ENCODE measurements at regions not wholly inside any gene's neighbourhood (a gene's known extent, or its start where the extent isn't known, plus 50 kb on each side); places are given as distances from the start of the nearest gene placed in this dataset.
"Not testable (repeated sequence)": the region's sequence is repeated elsewhere in the genome, so short reads cannot be mapped to it uniquely, and the experiment has no call there.

GRCh38 chr11:16605894-16606783 is 132.3 kb upstream of the C11orf58 start:
- DNase-seq = peak; percentile 68

DNA sequence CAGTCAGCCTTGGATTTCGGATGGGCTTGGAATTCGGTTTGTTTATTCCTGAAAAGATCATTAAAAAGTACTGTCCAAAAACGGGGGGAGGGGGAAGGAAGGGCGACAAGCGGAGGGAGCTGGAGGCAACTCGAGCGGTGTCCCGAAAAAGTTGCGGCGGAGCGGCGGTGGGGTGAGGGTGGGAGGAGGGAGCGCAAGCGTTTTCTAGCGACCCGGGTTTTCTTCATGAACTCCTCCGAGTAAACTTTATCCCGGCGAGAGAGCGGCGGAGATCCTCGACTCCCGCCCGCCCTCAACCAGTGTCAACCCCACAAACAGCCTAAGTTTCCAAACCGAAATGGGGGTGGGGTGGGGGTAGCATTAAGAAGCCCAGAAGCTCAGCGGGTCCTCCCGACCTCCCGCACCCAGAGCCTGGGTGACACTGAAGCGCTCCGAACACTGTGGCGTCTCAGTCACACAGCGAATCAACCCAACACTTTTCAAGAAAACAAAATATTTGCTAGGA is 133.0 kb upstream of the C11orf58 start:
- no peak for DNase-seq

DNA sequence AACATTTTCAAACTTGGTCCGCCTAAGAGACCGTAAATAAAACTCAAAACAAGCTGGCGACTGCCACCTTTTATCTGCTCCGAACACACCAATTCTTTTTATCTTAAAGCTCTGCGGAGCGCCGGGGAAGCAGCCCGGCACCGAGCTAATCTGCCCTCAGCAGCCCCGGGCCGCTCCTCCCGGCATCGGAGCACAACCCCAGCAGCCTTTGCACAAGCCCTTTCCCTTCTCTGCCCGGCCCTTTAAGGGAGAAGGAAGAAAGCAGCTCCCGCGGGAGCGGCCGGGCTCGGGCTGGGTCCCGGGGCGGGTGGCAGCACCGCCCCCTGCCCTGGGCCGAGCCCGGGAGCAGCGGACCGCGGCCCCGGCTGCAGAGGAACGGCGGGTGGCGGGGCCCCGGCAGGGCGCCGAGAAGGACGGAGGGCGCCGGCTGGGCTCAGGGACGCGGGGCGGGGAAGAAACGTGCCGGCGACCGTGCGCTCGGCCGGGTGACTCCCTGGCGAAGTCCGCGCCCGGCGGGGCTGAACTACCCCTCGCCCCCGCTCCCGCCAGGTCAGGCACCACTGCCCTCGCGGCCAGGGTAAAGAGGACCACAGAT is 133.6 kb upstream of the C11orf58 start:
- no peak for DNase-seq

DNA sequence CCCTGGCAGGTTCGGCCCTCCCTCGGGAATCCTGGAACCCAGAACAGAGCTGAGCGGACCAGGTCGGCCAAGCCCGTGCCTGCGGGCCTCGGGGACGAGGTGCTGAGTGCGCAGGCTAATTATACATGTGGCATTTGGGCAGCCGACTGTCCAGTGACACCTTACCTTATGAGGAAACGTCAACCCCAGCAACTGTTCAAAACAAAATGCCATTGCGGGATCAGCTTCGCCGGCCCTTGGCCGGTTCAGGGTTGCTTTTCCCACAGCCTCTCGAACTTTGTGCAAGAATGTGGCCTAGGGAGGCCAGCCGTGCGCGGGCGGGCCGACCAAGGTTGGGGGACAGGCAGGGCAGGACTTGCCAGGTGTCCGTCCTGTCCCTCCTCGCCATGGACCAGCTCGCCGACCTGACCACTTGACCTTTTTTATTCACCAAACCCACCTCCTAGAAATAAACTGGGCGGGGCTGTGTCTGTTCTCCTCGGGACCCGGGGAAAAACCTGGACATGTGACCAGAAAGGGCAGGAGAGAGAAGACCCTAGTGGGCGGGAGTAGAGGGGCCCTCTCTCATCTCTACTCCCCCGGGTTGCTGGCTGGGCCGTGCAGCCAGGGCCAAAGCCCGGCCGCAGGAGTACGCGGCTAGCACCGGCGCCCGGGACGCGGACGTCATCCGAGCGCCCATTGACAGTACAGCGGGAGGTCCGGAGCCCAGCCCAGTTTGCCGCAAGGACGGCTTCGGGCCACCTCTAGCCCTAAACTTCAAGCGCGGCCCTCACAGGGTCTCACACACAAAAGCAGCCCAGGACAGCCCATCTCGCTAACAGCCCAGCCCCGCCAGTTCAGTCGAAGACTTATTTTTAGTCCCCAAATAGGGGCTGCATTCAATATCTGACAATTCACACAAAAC is 134.3 kb upstream of the C11orf58 start:
- DNase-seq = no peak

- DNase-seq = no peak
These were observed 135.2 kb upstream of the C11orf58 start for GRCh38 chr11:16603245-16603644.

- DNase-seq = no peak
These were observed 139.5 kb upstream of the C11orf58 start for GRCh38 chr11:16598906-16599305.

DNA sequence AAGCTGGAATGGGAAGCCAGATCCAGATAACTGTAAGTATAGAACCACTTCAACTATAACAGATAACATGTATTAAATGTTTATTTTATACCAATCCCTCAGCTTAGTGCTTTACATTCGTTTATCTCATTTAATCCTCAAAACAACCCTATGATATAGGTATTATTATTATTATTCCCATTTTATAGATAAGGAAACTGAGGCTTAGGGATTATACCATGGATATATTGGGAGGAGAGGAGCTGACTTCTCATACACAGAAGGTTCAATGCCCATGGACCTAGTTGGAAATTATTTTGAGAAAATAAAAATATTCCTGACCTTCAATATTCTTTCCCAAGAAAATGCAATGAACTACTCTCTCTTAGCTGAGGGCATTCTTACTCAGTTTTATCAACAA is 140.4 kb upstream of the C11orf58 start:
- no peak for DNase-seq

DNA sequence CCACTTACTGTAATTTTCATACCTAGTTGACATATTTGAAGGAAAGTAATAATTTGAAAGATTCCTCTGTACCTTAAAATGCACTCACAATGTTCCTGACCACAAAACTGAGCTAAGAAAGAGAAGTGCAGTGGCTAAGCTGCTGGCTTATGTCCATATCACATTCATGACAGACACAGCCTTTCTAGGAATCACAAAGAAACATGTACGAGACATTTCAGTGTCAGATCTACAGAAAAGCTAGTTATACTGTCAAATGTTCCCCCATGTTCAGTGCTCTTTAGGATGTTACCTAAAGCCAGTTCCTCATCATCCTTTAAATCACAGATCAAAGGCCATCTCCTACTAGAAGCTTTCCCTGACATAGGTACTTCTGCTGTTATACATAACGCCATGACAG is 142.2 kb upstream of the C11orf58 start:
- DNase-seq = no peak

- no peak for DNase-seq
These were observed 147.3 kb upstream of the C11orf58 start for GRCh38 chr11:16591157-16591556.

- no peak for DNase-seq
These were observed 150.8 kb upstream of the C11orf58 start for GRCh38 chr11:16587670-16588069.

DNA sequence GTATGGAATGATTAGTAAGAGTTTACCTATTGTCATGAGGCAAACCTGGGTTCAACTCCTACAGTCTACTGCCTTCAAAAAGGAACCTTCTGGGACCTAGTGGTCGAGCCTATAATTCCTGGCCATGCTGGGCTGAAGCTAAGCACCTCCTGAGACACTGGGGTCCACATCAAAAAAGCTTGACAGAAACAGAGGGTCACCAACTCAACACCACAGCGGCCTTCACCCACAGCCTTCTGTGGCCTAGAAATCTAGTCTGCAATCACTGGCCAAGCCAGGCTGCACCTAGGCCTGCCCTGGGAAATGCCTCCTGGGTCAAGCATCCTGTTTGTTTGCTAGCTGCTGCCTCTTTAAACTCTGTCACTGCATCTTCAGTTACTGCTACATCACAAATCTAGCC is 153.9 kb upstream of the C11orf58 start:
- no peak for DNase-seq

- not testable (repeated sequence) for DNase-seq
These were observed 157.4 kb upstream of the C11orf58 start for GRCh38 chr11:16581078-16581477.

DNA sequence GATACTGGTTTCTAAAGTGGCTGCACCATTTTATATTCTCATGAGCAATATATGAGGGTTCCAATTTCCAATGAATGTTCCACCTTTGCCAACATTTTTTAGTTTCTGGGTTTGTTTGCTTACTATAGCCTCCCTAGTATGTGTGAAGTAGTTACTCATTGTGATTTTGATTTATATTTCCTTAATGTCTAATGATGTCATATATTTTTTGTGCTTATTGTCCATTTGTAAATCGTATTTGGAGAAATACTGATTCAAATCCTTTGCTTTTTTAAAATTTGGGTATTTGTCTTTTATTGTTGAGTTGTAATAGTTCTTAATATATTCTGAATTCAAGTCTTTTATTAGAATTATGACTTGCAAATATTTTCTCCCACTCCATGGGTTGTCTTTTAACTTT is 161.0 kb upstream of the C11orf58 start:
- DNase-seq = no peak

DNA sequence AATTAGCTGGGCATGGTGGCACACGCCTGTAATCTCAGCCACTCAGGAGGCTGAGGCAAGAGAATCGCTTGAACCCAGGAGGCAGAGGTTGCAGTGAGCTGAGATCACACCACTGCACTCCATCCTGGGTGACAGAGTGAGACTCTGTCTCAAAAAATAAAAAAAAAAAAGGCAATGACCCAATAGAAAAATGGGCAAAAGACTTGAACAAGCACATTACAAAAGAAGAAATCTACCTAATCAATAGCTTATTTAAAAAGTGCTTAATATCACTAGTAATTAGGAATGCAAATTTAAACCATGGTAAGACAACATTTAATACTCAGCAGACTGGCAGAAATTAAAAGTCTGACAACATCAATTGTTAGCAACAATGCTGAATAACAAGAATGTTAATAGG is 163.6 kb upstream of the C11orf58 start:
- DNase-seq = not testable (repeated sequence)

GRCh38 chr11:16572945-16573344 is 165.5 kb upstream of the C11orf58 start:
- no peak for DNase-seq

DNA sequence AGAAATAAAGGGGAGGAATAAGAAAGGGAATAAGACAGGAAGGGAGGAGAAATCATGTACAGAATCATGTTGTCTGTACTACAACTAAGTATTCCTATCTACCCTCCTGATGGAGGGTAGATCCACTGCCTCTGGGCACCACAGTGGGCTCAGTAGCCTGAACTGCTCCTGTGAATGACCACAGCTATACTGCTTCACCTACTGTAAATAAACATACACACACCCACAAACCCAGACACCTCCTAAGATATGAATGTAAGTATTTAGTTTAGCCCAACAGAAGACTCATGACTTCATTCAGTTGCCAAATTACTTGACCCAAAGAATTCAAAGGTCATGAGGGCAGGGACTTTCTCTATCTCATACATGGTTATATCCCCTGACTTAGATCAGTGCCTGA is 177.3 kb upstream of the C11orf58 start:
- DNase-seq = no peak

- DNase-seq = no peak
These were observed 180.0 kb upstream of the C11orf58 start for GRCh38 chr11:16558494-16558893.

GRCh38 chr11:16555956-16556355 is 182.5 kb upstream of the C11orf58 start:
- no peak for DNase-seq

- DNase-seq = no peak
These were observed 184.1 kb upstream of the C11orf58 start for GRCh38 chr11:16554361-16554760.

DNA sequence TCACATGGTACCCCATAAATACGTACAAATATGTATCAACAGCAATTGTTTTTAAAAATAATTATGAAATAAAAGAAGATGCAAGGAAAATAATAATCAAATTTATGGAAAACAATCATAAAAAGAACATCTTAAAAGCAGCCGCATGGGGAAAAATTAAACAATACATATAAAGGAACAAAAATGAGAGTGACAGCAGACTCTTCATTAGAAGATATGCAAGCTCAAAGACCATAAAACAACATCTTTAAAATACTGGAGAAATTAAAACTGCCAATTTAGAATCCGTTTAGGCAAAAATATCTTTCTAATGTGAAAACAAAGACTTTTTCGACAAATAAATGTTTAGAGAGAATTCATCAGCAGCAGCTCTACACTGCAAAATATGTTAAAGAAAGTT is 190.6 kb upstream of the C11orf58 start:
- no peak for DNase-seq

DNA sequence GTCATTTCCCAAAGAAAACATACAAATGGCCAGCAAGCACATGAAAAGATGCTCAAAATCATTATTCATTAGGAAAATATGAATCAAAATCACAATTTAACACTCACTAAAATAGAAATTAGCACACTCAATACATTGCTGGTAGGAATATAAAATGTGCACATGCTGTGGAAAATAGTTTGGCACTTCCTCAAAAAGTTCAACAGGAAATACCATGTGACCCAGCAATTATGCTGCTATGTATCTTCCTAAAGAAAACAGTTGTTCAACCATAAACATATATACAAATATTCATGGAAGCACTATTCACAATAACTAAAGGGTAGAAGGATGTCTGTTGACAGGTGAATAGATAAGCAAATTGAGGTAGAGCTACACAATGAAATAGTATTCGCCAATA is 187.3 kb upstream of the SOX6 start:
- no peak for DNase-seq

DNA sequence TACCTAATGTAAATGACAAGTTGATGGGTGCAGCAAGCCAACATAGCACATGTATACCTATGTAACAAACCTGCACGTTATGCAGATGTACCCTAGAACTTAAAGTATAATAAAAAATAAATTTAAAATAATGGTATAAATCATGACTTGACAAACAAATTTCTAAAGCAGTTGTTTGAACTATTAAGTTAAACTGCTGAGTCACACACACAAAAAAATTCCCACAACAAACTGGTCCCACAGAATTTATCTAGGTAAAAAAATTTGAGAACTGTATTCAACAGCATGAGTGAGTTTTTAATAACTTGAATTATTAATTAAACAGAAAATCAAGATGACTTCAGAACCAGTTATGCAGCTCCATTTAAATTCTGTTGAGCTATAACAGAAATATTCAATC is 186.0 kb upstream of the SOX6 start:
- DNase-seq = no peak

- no peak for DNase-seq
These were observed 180.2 kb upstream of the SOX6 start for GRCh38 chr11:16536513-16536912.

Data from T-helper 9 cell (primary cell).